ENCODE measurements at regions not wholly inside any gene's neighbourhood (a gene's known extent, or its start where the extent isn't known, plus 50 kb on each side); places are given as distances from the start of the nearest gene placed in this dataset.

DNA sequence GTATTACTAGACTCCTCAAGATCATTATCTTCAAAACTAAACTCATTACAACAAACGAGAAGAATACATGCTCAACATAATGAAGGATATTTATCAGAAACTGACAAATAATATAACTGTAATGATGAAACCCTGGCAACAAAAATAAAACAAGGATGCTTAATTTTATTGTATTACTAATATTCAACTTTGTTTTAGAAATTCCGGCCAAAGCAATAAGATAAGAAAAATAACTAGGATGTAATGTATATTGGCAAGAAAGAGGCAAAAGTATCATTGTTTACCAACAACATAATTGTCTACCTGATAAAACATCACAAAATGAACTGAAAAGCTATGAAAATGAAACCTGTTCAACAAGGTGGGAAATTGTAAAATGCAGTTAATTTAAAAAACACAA, 588.3 kb upstream of the ZFHX3 start:
- ChIA-PET POLR2A (no interaction called here), CTCF (no interaction called here)
- no peak for DNase-seq (ENCODE audit: low read depth, low spot score)
- H3K4me3 ChIP-seq (ENCODE audit: low read depth, low read length): no peak overlapping the region
- TF ChIP-seq, protein P1, sequence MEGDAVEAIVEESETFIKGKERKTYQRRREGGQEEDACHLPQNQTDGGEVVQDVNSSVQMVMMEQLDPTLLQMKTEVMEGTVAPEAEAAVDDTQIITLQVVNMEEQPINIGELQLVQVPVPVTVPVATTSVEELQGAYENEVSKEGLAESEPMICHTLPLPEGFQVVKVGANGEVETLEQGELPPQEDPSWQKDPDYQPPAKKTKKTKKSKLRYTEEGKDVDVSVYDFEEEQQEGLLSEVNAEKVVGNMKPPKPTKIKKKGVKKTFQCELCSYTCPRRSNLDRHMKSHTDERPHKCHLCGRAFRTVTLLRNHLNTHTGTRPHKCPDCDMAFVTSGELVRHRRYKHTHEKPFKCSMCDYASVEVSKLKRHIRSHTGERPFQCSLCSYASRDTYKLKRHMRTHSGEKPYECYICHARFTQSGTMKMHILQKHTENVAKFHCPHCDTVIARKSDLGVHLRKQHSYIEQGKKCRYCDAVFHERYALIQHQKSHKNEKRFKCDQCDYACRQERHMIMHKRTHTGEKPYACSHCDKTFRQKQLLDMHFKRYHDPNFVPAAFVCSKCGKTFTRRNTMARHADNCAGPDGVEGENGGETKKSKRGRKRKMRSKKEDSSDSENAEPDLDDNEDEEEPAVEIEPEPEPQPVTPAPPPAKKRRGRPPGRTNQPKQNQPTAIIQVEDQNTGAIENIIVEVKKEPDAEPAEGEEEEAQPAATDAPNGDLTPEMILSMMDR (IDR thresholded peaks at IDR 0.05; ENCODE audit: insufficient read depth, low read length, missing control alignments): no peak

DNA sequence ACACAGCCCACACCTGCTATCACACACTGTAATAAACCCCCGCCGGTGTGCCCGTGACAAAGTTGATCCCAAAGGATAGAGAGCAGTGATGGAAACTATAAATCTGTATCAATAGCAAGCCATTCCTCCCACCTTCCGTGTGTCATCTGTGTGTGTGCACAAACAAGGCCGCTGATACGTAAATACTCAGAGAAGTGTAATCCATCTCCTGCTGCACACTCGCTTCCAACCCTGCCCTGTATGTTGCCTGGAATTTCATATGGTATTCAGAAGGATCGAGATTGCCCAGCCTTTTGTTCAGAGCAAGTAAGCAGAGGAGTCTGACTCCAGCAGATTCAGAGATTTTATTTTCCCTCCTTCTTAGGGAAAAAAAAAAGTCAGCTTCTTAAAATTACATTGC, 581.1 kb upstream of the ZFHX3 start:
- no peak overlapping the region for H3K4me3 ChIP-seq (ENCODE audit: low read depth, low read length)
- ChIA-PET POLR2A (no interaction called here), CTCF (no interaction called here)
- TF ChIP-seq, protein P1 (IDR thresholded peaks at IDR 0.05; ENCODE audit: insufficient read depth, low read length, missing control alignments): no peak
- no peak for DNase-seq (ENCODE audit: low read depth, low spot score)

DNA sequence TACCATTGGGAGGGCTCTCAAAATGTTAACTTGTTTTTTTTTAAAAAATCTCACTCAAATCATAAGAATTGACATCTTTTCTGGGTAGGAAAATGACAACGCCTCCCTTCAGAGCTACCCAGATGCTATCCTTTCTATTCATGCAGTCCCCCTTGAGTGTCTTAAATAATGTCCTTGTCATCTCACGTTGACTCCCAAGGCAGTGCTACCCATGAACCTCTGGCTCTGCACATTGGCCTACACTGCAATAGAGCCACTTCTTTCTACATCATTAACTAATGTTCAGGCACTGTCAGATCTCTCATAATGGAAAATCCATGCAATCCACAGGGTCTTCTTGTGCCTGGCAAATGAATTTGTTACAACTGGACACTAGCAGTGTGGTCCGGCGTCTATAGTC, 569.8 kb upstream of the ZFHX3 start:
- H3K4me3 ChIP-seq (ENCODE audit: low read depth, low read length): no peak overlapping the region
- CTCF ChIA-PET: no interaction called here
- POLR2A ChIA-PET: no interaction called here
- no peak for DNase-seq (ENCODE audit: low read depth, low spot score)
- TF ChIP-seq, protein P1 (IDR thresholded peaks at IDR 0.05; ENCODE audit: insufficient read depth, low read length, missing control alignments): no peak

DNA sequence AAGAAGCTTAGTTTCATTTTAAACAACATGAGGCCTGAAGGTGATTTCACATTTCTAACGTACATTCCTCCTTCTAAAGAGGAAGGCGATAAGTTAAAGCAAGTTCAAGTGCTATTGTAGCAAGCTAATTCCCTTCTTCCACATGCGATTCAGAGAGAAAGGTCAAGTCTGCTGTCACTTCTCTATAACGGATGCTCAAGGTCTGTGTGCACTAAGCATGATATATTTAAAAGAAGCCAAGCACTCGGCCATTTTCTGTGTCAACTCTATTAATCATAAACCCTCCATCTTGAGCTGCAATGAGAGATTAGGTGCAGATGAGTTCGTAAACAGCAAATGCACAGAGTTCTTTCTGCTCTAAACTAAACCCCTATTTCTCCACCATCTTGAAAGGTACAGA, 568.8 kb upstream of the ZFHX3 start:
- TF ChIP-seq, protein P1 (IDR thresholded peaks at IDR 0.05; ENCODE audit: insufficient read depth, low read length, missing control alignments): no peak
- ChIA-PET CTCF (no interaction called here), POLR2A (no interaction called here)
- H3K4me3 ChIP-seq (ENCODE audit: low read depth, low read length): no peak overlapping the region
- DNase-seq (ENCODE audit: low read depth, low spot score): no peak

DNA sequence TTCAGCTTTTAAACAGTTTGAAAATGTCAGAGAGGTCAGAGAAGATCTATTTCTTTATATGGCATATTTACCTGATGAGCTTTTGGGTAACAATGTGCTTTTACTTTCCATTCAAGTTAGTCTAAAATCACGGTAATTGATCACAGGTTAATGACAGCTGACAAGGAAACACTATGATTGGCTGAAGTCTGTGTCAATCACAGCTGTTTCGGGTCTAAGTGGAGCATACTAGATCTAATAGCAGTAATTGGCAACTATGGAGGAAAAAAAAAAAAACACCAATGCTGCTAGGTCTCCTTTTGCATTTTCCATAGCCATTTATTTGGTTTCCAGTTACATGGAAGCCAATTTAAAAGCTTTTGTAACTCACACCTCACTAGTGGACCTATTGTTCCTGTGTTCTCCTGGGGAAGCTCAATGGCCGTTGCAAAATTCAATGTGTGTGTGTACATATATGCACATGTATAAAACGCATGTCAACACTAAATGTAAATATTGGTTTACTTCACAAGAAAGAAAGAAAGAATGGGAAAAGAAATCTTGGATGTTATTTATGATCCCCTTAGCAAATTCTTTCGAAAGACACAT, 568.3 kb upstream of the ZFHX3 start:
- H3K4me3 ChIP-seq (ENCODE audit: low read depth, low read length): no peak overlapping the region
- TF ChIP-seq, protein P1 (IDR thresholded peaks at IDR 0.05; ENCODE audit: insufficient read depth, low read length, missing control alignments): no peak
- ChIA-PET CTCF (no interaction called here), POLR2A (no interaction called here)
- DNase-seq (ENCODE audit: low read depth, low spot score): no peak

DNA sequence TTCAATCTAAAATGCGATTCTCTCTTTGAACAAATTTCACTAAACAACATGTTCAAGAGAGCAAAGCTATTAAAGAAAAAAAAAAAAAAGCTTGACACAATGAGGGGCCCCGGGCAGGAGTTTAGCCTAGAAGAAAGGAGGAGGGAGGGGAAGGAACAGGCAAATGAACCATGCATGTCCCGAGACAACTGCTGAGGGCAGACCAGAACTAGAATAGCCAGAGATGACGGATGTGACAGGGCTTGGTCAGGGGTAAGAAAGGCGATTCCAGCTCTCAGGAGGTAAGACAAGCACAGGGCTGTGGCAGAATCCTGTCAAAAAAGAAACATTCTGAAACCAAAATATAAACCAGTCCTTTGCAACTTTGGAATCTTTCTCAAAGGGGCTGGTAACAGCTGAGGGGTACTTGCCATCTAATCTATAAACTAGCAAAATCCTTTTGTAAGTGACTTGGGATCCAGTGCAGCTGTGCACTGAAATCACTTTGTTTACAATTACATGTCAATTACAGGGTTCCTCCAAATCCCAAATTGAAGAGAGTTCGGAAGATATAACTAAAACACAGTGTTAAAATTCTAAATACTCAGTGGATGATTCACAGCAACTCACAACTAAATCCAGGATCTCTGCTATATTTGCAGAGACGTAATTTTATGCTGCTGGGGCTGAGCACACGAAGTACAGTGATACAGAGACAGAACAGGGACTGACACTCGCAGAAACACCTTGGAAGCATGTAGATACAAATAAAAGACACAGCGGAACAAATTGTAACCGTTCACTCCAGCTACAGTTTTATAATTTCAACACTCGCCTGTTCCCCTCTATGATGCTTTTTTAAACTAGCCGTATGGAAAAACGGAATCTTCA, 567.4 kb upstream of the ZFHX3 start:
- TF ChIP-seq, protein P1 (IDR thresholded peaks at IDR 0.05; ENCODE audit: insufficient read depth, low read length, missing control alignments): no peak
- no peak overlapping the region for H3K4me3 ChIP-seq (ENCODE audit: low read depth, low read length)
- CTCF ChIA-PET: no interaction called here
- no peak for DNase-seq (ENCODE audit: low read depth, low spot score)
- POLR2A ChIA-PET: no interaction called here

Data from AG04449 (cell line).